ENCODE measurements at regions not wholly inside any gene's neighbourhood (a gene's known extent, or its start where the extent isn't known, plus 50 kb on each side); places are given as distances from the start of the nearest gene placed in this dataset.

DNA sequence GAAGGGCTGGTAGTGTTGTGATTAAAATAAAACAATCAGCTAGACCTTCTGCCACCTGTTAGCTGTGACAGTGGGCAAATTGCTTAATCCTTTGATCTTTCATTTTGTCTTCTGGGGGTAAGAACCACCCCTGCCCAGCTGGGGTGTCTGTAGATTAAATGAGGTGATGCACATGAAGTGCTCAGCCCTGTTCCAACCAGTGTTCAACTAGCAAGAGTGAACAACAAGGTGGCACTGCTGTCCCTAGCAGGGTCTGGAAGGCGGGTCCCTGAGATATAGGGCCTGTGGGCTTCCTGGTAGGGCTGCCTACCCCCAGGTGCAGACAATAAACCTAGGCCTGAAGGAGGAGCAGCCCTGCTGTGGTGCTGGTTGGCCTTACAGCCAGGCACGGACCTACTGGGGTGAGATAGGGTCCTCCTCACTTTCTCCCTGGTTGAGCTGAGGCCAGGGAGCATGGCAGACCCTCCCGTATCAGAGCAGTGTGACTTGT, 60.6 kb downstream of the ARL6IP4 start:
- no peak for DNase-seq

DNA sequence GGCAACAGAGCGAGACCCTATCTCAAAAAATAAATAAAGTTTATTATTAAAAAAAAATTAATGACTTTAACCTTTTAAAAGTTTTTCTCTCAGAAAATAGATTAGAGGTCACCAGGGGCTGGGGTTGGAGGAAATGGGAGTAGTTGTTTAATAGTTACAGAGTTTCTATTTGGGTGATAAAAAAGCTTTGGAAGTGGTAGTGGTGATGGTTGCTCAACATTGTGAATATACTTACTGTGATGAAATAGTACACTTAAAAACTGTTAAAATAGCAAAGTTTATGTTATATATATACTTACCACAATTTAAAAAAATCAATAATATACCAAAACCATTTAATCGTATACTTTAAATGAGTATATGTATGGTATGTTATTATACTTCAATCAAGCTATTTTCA, 59.6 kb downstream of the ARL6IP4 start:
- DNase-seq = no peak

DNA sequence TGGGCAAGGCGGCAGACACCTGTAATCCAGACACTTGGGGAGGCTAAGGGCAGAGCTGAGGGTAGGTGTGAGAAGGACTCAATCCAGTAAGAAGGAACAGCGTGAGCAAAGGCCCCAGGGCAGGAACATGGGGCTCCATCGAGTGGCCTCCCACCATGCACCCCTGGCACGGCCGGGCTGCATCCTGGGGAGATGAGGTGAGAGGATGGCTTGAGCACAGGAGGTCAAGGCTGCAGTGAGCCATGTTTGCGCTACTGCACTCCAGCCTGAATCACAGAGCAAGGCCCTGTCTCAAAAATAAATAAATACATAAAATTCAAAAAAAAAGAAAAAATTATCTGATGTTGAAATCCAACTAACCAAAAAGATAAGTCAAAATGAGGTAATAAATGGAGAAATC, 58.5 kb downstream of the ARL6IP4 start:
- no peak for DNase-seq

GRCh38 chr12:123038486-123038885, 58.0 kb downstream of the ARL6IP4 start:
- DNase-seq = no peak

GRCh38 chr12:123037791-123038190, 57.3 kb downstream of the ARL6IP4 start:
- no peak for DNase-seq

GRCh38 chr12:123036466-123037285, 56.2 kb downstream of the ARL6IP4 start:
- no peak for DNase-seq

- DNase-seq = no peak
Observed at GRCh38 chr12:123035841-123036240, 55.4 kb downstream of the ARL6IP4 start.

GRCh38 chr12:123034865-123035264, 54.4 kb downstream of the ARL6IP4 start:
- DNase-seq = no peak

GRCh38 chr12:123034022-123034541, 53.6 kb downstream of the ARL6IP4 start:
- DNase-seq = no peak

DNA sequence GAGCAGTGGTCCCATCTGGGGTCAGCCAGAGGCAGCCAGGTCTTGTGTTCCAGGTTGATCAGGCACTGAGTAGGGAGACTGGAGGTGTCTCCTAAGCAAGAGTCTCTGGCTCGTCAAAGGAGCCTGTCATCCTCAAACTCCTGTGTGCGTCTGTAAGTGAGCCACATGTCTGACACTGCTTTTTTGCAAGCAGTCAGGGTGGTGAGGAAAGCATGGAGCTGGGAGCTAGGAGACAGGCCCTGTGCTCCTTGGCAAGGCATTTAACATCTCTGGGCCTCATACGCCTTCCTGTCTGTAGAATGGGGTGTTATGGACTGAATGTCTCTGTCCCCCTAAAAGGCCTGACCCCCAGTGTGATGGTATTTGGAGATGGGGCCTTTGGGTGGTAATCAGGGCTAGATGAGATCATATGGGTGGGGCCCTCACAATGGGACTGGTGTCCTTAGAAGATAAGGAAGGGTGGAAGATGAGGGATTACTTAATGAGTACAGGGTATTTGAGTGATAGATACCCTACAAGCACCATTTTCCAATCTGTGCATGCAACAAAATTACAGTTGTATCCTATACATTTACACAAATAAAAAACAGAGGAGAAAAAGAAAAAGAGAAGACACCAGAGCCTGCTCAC, 53.0 kb downstream of the ARL6IP4 start:
- no peak for DNase-seq

- no peak for DNase-seq
Observed at GRCh38 chr12:123032736-123033391, 52.4 kb downstream of the ARL6IP4 start.
